ENCODE measurements at regions not wholly inside any gene's neighbourhood (a gene's known extent, or its start where the extent isn't known, plus 50 kb on each side); places are given as distances from the start of the nearest gene placed in this dataset.
"Not testable (repeated sequence)": the region's sequence is repeated elsewhere in the genome, so short reads cannot be mapped to it uniquely, and the experiment has no call there.

DNA sequence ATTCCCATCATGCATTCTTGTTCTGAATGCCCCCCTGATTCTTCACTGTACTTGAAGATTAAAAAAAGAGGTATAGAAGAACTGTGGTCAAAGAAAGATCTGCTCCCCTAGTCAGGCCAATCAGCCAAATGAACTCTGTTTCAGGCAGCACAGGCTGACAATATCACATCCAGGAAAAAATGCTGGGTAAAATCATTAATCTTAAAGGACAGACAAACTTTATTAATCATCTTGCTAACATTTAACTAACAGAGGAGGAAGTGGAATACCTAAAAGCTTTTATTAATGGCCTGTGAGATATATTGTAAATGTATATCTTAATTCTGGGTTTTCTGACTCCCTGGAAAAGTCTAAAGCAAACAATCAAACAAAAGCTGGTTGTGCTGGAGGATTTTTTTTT is 660.5 kb upstream of the PRMT6 start:
- H3K27me3 ChIP-seq = no peaks in the 10 kb centered on the region
- TF ChIP-seq POLR2A (IDR thresholded peaks at IDR 0.05) = no peak
- TF ChIP-seq, protein P1, sequence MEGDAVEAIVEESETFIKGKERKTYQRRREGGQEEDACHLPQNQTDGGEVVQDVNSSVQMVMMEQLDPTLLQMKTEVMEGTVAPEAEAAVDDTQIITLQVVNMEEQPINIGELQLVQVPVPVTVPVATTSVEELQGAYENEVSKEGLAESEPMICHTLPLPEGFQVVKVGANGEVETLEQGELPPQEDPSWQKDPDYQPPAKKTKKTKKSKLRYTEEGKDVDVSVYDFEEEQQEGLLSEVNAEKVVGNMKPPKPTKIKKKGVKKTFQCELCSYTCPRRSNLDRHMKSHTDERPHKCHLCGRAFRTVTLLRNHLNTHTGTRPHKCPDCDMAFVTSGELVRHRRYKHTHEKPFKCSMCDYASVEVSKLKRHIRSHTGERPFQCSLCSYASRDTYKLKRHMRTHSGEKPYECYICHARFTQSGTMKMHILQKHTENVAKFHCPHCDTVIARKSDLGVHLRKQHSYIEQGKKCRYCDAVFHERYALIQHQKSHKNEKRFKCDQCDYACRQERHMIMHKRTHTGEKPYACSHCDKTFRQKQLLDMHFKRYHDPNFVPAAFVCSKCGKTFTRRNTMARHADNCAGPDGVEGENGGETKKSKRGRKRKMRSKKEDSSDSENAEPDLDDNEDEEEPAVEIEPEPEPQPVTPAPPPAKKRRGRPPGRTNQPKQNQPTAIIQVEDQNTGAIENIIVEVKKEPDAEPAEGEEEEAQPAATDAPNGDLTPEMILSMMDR (IDR thresholded peaks at IDR 0.05) = no peak
- no peak overlapping the region for H3K4me3 ChIP-seq
- H3K36me3 ChIP-seq (ENCODE audit: low read depth, missing control alignments) = no peaks in the 10 kb centered on the region
- H3K4me1 ChIP-seq = no peaks in the 10 kb centered on the region
- no peaks in the 10 kb centered on the region for H3K9me3 ChIP-seq
- intact Hi-C loops (cut with DNase I; ENCODE audit: low total_unique reads) = no loop called here
- no peak for DNase-seq
- no peak overlapping the region for H3K27ac ChIP-seq

DNA sequence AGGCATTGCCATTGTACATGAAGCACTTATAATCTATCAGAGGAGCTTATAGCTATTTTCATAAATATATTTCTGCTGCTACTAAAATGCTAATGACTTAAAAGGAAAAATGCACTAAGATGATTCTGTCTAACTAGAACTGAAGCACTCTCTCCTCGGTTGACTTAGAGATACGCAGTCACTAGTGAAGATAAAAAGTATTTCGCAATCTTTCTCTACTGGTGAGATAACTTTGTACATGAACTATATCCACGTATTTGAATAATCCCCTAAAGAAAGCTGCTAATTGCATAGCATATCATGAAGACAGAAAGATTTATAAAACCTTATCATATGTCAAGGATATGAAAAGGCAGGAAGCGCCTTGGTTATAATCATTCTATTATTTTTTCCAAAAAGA is 658.1 kb upstream of the PRMT6 start:
- H3K9me3 ChIP-seq = no peaks in the 10 kb centered on the region
- H3K4me3 ChIP-seq = no peak overlapping the region
- intact Hi-C loops (cut with DNase I; ENCODE audit: low total_unique reads) = no loop called here
- 43 to 60% methylated on average over 5 of the region's 5 CpGs for WGBS, 2 donors
- no peak for TF ChIP-seq POLR2A (IDR thresholded peaks at IDR 0.05)
- H3K27me3 ChIP-seq = no peaks in the 10 kb centered on the region
- no peaks in the 10 kb centered on the region for H3K4me1 ChIP-seq
- no peak for DNase-seq
- H3K36me3 ChIP-seq (ENCODE audit: low read depth, missing control alignments) = no peaks in the 10 kb centered on the region
- H3K27ac ChIP-seq = no peak overlapping the region

DNA sequence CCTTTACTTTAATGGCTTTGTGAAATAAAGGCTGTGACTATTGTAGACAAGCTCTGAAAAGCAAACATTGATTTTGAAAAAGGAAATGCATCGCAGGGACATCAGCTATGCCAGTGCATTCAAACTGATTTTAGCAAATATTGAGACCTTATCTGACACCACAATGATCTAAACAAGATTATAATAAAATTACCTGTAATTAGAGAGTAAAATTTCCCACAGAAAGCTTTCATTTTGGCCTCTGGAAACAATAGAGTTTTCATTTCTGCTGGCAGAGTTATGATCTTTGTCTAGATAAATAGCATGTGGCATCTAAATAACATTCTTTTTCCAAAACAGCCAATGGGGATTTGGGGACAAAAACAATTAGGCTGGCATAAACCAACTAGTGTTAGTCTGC is 650.4 kb upstream of the PRMT6 start:
- H3K4me3 ChIP-seq = no peak overlapping the region
- H3K27ac ChIP-seq = no peak overlapping the region
- H3K27me3 ChIP-seq = no peaks in the 10 kb centered on the region
- no peaks in the 10 kb centered on the region for H3K4me1 ChIP-seq
- no peak for TF ChIP-seq POLR2A (IDR thresholded peaks at IDR 0.05)
- TF ChIP-seq, protein P1 (IDR thresholded peaks at IDR 0.05) = no peak
- no peaks in the 10 kb centered on the region for H3K36me3 ChIP-seq (ENCODE audit: low read depth, missing control alignments)
- no peaks in the 10 kb centered on the region for H3K9me3 ChIP-seq
- DNase-seq = no peak
- 92 to 97% methylated on average over 1 of the region's 1 CpG for WGBS, 2 donors
- intact Hi-C loops (cut with DNase I; ENCODE audit: low total_unique reads) = no loop called here

DNA sequence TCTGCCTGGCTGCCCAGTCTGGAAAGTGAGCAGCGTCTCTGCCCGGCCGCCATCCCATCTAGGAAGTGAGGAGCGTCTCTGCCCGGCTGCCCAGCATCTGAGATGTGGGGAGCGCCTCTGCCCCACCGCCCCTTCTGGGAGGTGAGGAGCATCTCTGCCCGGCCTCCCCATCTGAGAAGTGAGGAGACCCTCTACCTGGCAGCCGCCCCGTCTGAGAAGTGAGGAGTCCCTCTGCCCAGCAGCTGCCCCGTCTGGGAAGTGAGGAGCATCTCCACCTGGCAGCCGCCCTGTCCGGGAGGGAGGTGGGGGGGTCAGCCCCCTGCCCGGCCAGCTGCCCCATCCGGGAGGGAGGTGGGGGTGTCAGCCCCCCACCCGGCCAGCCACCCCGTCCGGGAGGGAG is 644.2 kb upstream of the PRMT6 start:
- H3K9me3 ChIP-seq; intact Hi-C loops (cut with DNase I; ENCODE audit: low total_unique reads); H3K27ac ChIP-seq; H3K36me3 ChIP-seq (ENCODE audit: low read depth, missing control alignments); H3K27me3 ChIP-seq; DNase-seq; H3K4me3 ChIP-seq; H3K4me1 ChIP-seq: not testable (repeated sequence)
- 86% methylated on average over 18 of the region's 18 CpGs; no CpG with 5 or more reads in 1 of the 2 donors for WGBS, 2 donors

DNA sequence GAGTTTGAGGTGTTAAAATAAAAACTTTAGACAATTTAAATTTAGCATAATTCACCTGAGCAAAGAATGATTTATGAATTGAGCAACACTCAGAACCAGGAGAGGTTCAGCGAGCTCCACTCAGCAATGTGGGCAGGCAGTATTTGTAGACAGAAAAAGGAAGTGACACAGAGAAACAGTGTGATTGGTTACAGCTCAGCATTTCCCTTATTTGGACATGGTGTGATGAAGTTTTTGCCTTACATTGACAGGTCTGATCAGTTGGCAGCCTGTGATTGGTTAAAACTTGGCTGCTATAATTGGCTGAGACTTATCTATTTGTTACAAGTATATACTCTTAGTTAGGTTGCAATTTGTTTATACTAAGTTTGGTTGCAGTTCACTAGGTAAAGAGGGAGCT is 621.2 kb upstream of the PRMT6 start:
- intact Hi-C loops (cut with DNase I; ENCODE audit: low total_unique reads) = no loop called here
- no peaks in the 10 kb centered on the region for H3K36me3 ChIP-seq (ENCODE audit: low read depth, missing control alignments)
- no peak overlapping the region for H3K4me3 ChIP-seq
- no peaks in the 10 kb centered on the region for H3K9me3 ChIP-seq
- no peaks in the 10 kb centered on the region for H3K27me3 ChIP-seq
- WGBS, 2 donors = 87 to 92% methylated on average over 1 of the region's 1 CpG
- no peak for DNase-seq
- H3K4me1 ChIP-seq = no peaks in the 10 kb centered on the region
- no peak overlapping the region for H3K27ac ChIP-seq
- TF ChIP-seq POLR2A (IDR thresholded peaks at IDR 0.05) = no peak
- TF ChIP-seq, protein P1 (IDR thresholded peaks at IDR 0.05) = no peak

DNA sequence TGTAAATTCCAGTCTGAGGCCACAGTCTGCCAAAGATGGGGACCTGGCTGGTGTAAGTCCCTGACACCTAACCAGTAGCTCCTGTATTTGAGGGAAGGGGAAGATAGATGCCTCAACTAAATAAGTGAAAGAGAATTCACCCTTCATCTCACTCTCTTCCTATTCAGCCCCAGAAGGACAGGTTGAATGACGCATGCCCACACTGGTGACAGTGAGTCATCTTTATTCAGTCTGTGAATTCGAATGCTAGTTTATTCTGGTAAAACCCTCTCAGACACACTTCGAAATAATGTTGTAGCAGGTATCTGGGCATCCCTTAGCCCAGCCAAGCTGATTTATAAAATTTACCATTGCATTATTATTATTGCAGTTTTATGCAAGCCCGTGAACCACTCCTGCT is 617.0 kb upstream of the PRMT6 start:
- no peaks in the 10 kb centered on the region for H3K27me3 ChIP-seq
- 78 to 79% methylated on average over 4 of the region's 4 CpGs for WGBS, 2 donors
- H3K9me3 ChIP-seq = no peaks in the 10 kb centered on the region
- H3K4me1 ChIP-seq = no peaks in the 10 kb centered on the region
- H3K36me3 ChIP-seq (ENCODE audit: low read depth, missing control alignments) = no peaks in the 10 kb centered on the region
- no peak for DNase-seq
- H3K4me3 ChIP-seq = no peak overlapping the region
- intact Hi-C loops (cut with DNase I; ENCODE audit: low total_unique reads) = no loop called here
- TF ChIP-seq POLR2A (IDR thresholded peaks at IDR 0.05) = no peak
- TF ChIP-seq, protein P1 (IDR thresholded peaks at IDR 0.05) = no peak
- no peak overlapping the region for H3K27ac ChIP-seq

Data from testis (tissue), 2 donors.